HepG2 (cell line): ENCODE measurements at regions not wholly inside any gene's neighbourhood (a gene's known extent, or its start where the extent isn't known, plus 50 kb on each side); places are given as distances from the start of the nearest gene placed in this dataset.

Experiments used
- CTCF ChIP-seq: sonication (generic); formaldehyde crosslinking; IDR thresholded peaks from 2 replicates; pipeline ENCODE4 v1.5.0; 2020; ENCODE audit warnings: mild to moderate bottlenecking, missing genetic modification reagents, moderate library complexity
- EP300 ChIP-seq, 3 experiments: sonication (generic) in 1 of 3; formaldehyde crosslinking in 1 of 3; IDR thresholded peaks; 2 replicates each; pipeline versions ENCODE4 v1.5.1 to v1.6.1; 2011 to 2020; ENCODE audit warnings: low read depth in 2 of 3, low read length in 2 of 3, borderline replicate concordance in 1 of 3, improper control_type of control experiment in 1 of 3, mild to moderate bottlenecking in 1 of 3, missing genetic modification reagents in 1 of 3, moderate library complexity in 1 of 3
- ZFP90 ChIP-seq: sonication (generic); formaldehyde crosslinking; IDR thresholded peaks from 2 replicates; pipeline ENCODE4 v1.8.0; 2022; ENCODE audit warnings: missing genetic modification reagents, mild to moderate bottlenecking, inconsistent platforms, borderline replicate concordance

GRCh38 chr2:49616800-49617199 is 462.5 kb upstream of the FSHR start:
- TF ChIP-seq CTCF (CRISPR knock-in tag) (peak; percentile 65), ZFP90 (CRISPR knock-in tag) (no peak), EP300 (IDR thresholded peaks at IDR 0.05; ENCODE audit: low read depth in 2 of 2, low read length in 2 of 2) (no peak), EP300 (CRISPR knock-in tag; IDR thresholded peaks at IDR 0.05; ENCODE audit: borderline replicate concordance) (no peak)
